NT2/D1 (cell line): ENCODE measurements at regions not wholly inside any gene's neighbourhood (a gene's known extent, or its start where the extent isn't known, plus 50 kb on each side); places are given as distances from the start of the nearest gene placed in this dataset.

Source experiments
- SUZ12 ChIP-seq: IDR thresholded peaks from 2 replicates; pipeline ENCODE4 v1.6.1; 2011; ENCODE audit not compliant: insufficient read length, insufficient read depth; ENCODE audit errors: extremely low read depth
- ZNF274 ChIP-seq: IDR thresholded peaks from 2 replicates; pipeline ENCODE4 v1.6.1; 2011; ENCODE audit warnings: mild to moderate bottlenecking, low read depth, low read length

- TF ChIP-seq SUZ12: no peak
- no peak for TF ChIP-seq ZNF274
These were observed 220.2 kb upstream of the SNX7 start for GRCh38 chr1:98441281-98441680.
